NCI-H2196 (cell line): ENCODE measurements at regions not wholly inside any gene's neighbourhood (a gene's known extent, or its start where the extent isn't known, plus 50 kb on each side); places are given as distances from the start of the nearest gene placed in this dataset.

Source experiments
- DNase-seq: peaks from one replicate; lab custom pipeline; 2025; ENCODE audit not compliant: unreplicated experiment; lab: John Stamatoyannopoulos, UW

DNA sequence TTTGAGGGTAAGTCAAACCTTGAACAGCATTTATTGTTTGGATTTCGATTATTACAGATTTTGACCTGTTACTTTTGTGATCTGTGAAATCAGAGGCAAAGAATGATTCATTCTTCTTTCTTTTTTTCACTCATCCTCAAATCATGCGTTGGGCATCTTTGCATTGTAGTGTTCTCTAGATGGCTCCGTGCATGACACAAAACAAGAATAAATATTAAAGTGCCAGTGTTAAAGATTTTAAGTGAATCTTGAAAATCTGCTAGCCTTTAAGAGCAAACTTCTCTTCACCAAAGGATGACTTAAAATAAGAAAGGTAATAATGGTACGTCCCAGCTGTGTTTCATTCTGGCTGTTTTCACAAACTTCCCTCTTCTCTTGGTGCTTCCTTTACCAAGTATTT is 361.9 kb upstream of the SMARCA2 start:
- DNase-seq = no peak

DNA sequence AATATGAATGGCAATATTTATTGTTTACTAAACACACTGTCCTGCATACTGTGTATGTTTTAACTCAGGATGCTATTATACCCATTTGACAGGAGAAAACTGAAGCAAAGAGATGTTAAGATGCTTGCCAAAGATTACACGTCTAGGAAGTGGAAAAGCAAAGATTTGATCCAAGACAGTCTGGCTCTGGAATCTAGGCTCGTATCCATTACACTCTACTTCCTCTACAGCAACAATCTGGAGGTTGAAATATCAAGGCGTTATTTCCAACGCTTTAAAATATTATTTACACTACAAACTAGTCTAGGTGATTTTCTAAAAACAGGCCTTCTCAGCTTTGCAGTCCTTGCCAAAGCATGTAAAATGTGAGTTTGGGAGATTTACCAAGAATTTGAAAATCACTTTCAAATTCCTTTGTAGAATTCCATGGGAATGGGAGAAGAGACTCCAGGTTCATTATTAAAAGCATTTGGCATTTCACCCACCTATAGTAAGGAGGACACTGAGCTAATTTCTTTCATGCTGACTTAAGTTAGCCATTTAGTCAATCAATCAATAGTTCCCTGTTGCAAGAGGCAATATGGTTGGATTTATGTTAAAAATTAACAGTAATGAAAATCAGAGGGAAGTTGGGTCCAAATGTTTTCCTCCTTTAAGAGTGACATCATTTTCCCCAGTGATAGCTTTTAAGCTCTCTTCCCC is 356.3 kb upstream of the SMARCA2 start:
- DNase-seq = no peak

GRCh38 chr9:1659363-1659690 is 355.8 kb upstream of the SMARCA2 start:
- DNase-seq = no peak

GRCh38 chr9:1668441-1668840 is 346.7 kb upstream of the SMARCA2 start:
- DNase-seq = no peak

GRCh38 chr9:1673300-1673699 is 341.8 kb upstream of the SMARCA2 start:
- no peak for DNase-seq

DNA sequence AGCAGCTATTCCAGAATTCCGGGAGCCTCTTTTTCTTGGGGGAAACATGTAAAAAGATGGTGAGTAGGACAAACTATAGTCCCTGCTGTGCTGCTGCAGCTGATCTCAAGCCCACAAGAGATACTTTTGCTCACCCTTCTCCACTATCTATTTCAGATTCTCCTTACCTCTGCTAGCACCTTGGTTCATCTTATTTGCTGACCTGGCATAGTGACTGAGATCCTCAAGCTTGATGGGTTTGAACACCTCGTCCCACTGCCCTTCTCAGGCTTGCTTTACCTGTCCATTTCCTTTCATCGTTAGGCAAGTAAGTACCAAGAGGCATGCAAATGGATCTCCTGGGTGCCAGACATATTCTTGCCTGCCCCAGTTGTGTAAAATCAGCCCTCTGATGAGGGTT is 338.4 kb upstream of the SMARCA2 start:
- no peak for DNase-seq

GRCh38 chr9:1683951-1684350 is 331.2 kb upstream of the SMARCA2 start:
- no peak for DNase-seq

GRCh38 chr9:1698991-1699390 is 316.2 kb upstream of the SMARCA2 start:
- DNase-seq = no peak

- no peak for DNase-seq
Observed at GRCh38 chr9:1701113-1701512, 314.0 kb upstream of the SMARCA2 start.

DNA sequence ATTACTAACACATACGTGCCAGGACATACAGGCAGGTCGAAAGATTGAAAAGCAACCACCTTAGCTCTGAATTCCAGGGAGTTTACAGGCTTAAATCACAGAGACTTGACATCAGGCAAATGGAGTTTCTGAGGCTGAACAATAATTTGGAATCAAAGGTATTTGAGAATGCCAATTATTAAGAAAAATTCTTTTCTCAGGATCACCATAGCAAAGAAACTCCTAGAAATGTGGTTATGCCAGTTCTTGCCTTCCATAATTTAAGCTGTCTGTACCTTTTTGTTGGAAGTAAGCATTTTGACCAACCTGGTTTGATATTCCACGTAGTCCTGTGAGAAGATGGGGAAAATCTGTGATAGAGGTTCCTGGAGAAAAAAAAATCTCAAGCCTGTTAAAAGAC is 312.4 kb upstream of the SMARCA2 start:
- no peak for DNase-seq

DNA sequence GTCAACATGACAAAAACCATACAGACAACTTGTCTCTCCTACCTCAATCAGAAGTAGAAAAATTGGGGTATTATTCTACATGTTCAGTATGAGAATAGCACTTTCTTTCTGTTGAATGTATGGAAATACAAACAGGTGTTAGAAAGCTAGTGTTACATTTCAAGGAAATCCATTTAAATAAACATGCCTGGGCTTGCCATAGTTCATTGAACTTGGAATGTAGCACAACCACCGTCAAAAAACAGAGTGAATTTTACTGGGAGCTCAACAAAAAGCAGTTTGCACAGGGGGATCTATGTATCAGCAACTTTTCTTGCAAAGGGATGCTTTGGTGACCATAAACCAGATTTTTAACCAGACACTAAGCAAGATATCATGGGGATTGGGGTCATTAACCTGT is 307.9 kb upstream of the SMARCA2 start:
- no peak for DNase-seq

DNA sequence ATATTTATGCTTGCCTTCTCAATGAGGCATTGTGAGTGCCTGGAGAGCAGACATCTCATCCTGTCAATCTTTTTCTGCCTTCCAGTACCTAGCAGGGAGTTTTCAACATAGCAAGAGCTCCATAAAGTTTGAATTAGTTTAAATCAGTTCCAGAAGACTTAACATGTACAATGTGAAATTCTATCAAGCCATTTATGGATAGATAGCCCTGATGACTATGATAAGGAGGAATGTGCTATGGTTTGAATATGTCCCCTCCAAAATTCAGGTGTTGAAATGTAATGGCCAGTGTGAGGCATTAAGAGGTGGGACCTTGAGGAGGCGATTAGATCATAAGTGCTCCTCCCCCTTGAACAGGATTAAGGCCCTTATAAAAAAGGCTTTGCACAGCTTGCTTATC is 306.9 kb upstream of the SMARCA2 start:
- no peak for DNase-seq

DNA sequence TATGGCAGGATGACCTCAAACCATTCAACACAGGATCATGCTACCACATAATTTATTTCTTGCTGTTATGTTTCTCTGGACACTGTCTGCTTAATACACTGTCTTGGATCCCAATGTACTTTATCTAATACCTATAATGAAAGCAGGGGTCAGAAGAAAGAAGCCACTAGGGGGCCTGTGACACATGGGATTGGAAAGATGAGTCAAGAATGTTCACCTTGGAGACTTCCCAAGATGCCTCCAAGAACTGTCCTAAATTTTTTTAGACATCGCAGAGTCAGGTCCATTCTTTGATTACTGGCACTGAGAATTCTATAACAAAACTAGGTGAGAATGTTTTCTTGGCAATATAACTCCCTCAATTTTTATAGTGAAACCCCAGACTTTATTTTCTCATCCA is 305.8 kb upstream of the SMARCA2 start:
- DNase-seq = peak; percentile 10

DNA sequence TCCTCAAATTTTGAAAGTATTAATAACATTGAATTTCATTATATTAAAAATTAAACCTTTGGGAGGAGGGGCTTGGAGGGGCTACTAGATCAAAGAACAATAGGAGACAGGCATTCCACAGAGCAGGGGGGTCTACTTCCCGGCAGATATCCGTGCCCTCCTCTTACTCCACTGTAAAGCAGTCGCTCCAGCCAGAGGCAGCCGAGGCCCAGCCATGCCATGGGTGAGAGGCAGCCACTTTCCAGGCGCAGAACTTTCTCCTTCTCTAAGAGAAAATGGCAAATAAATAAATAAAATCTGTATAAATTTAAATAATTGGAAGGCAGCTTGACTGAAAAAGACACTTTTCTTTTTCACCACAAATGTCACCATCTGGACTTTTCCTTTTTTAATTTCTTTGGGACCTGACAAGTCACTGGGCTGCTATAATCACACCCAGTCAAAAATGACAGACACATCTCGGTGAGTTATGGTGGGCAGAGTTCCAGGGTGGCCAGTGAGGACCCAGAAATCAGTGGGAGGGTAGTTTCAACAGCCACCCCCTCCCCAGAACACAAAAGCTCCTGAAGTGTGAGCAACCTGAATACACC is 302.2 kb upstream of the SMARCA2 start:
- no peak for DNase-seq

- DNase-seq = no peak
Observed at GRCh38 chr9:1713841-1714240, 301.3 kb upstream of the SMARCA2 start.

- no peak for DNase-seq
Observed at GRCh38 chr9:1717882-1718281, 297.3 kb upstream of the SMARCA2 start.

GRCh38 chr9:1718836-1719235 is 296.3 kb upstream of the SMARCA2 start:
- DNase-seq = no peak

- DNase-seq = no peak
Observed at GRCh38 chr9:1721196-1721595, 294.0 kb upstream of the SMARCA2 start.

DNA sequence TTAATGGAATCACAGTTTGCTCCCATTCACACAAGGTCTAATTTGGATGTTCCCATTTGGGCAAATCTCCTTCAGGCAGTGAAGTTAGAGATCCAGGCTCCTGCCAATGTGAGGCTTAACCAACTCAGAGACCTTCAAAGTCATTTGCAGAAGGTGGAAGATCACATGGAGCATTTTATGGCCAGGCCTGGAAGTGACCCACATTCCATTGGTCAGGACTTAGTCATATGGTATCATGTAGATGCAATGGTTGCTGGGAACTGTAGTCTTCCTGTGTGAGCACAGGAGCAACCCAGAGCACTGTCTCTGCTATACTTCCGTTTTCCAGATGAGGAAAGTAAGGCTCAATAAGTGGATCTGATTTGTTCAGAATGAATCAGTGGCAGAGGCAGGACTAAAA is 292.7 kb upstream of the SMARCA2 start:
- DNase-seq = no peak

DNA sequence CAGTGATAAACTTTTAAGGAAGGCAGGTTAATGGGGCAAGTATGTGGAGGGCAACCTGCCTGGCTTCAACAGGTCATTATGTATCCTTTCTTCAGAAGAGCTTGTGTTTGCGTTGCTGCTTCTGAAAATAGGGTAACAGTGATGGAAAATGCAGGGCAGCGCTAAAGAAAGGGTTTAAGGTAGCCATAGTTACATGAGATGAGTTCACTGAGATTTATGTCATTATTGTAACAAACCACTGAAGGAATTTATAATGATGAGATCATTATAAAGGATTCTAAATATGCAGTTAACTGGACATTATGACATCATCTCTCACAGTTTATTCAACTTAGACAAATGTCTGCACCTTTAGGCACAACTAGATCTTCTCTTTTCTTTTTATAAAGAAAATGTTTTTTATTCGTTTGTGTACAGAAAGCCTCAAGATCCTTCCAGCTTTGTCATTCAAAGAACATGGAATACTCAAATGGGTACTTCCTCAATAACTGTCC is 291.6 kb upstream of the SMARCA2 start:
- no peak for DNase-seq

- DNase-seq = no peak
Observed at GRCh38 chr9:1726993-1727759, 288.0 kb upstream of the SMARCA2 start.

DNA sequence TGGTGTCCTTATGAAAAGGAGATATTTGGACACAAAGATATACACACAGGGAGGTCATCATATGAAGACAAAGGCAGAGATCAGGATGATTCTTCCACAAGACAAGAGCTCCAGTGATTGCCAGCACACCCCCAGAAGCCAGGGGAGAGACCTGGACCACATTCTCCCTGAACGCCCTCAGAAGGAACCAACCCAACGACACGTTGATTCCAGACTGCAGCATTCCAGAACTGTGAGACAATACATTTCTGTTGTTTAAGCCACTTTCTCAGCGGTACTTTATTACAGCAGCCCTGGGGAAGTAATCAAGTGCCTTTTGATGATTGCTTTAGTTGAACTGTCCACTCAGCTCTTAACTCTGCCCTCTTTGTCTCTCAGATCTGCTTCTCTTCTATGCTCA is 285.5 kb upstream of the SMARCA2 start:
- no peak for DNase-seq
